HG03558 (cell line): ENCODE measurements at regions not wholly inside any gene's neighbourhood (a gene's known extent, or its start where the extent isn't known, plus 50 kb on each side); places are given as distances from the start of the nearest gene placed in this dataset.

Experiments
- ATAC-seq: cut with Tn5 transposase; IDR thresholded peaks from one replicate; pipeline ENCODE4 v1.9.1; 2021; ENCODE audit warnings: moderate number of reproducible peaks; ENCODE audit not compliant: unreplicated experiment; ENCODE audit errors: extremely low read depth

DNA sequence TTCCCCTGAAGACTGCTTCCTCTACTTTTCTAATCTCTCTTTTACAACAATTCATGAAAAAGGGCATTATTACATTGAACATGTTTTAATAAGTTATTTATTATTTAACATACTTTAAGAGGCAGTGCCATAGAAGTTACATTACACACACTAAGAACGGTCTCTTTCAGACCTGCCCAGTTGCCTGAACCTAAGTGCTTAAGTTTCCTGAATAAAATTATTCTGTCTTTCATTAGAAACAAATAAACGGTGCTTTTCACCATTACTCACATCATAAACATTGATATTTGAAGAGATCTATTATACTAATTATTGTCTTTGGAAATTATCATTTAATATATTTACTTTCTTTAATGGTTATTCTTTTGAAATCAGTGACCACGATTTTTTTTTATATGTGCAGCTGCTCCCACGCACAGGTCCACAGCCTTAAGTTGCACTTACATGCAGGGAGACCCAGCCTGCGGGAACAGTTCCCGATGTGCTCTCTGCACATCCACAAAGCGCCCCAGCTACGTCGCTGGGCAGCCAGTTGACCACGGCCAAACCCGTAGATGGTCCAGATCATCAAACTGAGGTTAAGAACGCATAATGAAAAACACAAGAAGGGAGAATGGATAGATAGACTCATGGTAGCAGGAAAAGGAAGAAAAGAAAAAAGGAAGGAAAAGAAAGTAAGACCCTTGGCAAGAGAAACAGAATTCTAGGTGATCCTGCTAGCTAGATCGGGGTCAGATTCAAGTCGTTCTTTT is 437.0 kb upstream of the MGMT start:
- no peak for ATAC-seq

DNA sequence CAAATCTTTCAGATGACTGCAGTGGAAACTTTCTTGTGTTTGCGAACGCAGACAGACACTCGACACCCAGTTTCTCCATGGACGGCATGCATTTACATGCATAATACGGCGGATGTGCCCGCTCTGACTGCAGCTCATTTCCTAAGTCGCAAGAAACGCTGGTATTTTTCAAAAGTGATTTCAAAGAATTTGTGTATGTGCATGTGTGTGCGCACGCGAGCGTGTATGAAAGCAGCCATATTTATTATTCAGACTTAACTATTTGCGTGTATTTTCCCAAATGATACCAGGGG is 436.5 kb upstream of the MGMT start:
- ATAC-seq, result no peak

DNA sequence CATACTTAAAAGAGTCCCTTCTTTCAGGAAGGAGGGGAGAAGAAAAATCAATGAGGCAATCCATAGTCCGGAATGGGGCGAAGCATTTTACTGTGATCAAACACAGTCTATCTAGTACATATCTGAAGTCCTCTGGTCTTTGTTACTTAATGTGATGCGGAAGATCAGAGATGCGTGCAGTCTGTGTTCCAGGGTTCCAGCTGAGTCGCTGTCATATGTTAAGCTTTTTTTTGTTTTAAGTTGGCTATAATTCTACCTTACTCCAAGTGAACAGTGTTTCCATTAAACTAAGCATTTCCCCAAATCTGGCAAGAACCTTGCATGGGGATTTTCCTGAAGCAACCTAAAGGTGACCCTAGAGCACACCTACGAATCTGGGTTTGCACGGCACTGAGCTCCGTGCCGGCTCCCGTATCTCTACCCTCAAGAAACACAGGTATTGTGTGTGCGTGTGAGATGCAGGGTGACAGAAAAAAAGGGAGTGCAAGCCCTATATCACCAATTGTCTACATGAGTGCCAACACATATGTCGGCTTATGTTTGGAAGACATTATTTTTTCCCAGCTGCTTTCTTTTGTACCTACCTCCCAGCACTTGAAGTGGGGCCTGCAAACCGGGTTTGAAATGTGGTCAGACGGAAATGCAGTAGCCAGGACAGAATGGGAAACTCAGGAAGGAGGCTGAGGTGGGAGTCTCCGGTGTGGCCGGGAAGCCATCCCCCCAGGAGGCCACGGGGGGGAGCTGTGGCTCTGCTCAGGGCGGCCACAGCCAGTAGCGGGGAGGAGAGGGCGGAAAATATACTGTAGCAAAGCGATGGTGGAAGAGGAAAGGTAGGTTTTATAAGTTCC is 435.8 kb upstream of the MGMT start:
- ATAC-seq, result no peak

DNA sequence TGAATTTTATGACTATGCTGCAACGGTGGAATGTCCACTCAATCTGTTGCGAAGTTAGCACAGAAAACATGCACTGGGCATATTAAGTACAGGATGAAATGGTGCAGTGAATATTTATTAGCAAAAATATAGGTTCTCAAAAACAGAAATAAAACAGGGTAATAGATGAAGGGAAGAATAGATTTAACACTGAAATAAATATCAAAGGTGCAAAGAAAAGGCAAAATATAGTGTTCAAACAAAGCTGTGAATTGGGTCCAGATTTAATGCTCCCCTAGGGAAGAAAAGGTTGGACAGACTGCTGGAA is 435.2 kb upstream of the MGMT start:
- ATAC-seq, result no peak

DNA sequence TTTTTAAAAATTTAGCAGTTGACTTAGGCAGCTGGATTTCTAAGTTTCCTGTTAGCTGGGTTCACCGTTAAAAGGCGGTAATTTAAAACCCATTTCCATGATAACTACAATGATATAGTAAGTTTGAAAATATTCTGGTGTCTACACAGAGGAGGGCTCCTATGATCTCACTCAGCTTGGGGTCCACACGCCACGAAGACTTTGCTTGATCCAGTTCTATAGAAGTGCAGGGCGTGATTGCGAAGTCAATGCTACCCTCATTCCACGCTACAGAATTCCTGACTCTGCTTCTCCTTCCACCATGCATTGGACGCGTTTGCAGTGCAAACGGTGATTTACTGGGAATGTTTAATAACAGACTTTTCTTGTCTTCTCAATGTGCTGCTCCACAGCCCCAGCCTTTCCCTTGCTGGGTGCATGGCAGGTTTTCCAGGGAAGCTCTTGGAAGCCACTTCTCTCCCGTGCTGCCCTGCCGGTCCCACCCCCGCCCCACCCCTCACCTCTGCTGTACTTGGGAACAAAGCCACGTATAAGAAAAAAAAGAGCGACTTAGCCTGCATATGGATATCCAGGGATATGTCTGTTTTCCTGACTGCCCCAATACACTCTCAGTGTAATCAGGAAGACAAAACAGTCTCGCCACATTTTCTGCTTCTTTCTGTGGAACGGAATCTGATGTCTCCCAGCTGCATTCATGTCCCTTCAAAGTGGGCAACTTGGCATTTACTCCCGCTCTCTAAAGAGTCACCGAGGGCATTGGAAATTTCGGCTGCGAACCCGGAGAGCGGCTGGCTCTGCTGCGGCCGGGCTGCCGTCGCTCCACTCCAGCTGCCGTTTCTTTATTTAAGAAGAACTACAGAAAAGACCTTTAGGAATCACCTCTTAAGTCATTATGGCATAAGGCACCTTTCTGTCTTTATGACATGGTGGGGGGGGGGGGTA is 434.4 kb upstream of the MGMT start:
- no peak for ATAC-seq

DNA sequence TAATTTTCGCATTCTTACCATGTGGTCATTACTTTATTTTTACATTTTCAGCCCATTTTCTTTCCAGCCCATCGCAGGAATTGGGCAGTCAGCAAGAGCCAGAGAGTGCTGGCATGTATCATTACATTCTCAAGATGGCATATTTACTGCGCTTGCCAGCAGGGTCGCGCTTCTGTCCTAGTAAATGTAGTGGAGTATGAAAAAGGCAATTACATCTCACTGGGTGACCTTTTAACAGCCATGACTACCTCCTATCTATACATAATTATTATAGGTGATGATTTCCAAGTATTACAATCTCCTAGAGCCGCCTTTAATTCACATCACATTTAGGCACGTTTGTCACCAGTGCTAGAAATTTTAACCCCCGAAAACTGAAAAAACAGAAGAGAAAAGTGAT is 433.7 kb upstream of the MGMT start:
- ATAC-seq, result no peak

DNA sequence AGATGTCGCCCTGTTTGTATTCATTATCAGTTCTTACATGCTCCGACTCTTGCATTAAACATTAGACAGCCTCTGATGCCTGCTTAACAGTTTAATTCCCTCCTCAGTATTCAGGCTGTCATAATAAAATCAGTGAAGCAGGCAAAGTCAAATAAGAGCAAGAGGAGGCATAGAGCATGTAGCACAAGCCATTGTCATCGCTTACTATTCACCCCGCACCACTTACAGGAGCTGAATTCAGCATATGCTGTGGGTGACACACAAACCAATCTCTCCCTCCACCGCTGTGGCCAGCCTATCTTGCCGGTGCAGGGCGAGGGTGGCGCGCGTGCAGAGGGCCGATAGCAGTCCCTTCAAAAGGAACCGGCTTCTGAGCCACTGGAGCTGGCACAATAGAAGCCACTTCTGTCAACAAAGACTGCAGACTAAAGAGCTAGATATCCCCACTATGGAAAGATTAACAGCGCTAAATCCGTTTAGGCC is 433.2 kb upstream of the MGMT start:
- ATAC-seq, result no peak

DNA sequence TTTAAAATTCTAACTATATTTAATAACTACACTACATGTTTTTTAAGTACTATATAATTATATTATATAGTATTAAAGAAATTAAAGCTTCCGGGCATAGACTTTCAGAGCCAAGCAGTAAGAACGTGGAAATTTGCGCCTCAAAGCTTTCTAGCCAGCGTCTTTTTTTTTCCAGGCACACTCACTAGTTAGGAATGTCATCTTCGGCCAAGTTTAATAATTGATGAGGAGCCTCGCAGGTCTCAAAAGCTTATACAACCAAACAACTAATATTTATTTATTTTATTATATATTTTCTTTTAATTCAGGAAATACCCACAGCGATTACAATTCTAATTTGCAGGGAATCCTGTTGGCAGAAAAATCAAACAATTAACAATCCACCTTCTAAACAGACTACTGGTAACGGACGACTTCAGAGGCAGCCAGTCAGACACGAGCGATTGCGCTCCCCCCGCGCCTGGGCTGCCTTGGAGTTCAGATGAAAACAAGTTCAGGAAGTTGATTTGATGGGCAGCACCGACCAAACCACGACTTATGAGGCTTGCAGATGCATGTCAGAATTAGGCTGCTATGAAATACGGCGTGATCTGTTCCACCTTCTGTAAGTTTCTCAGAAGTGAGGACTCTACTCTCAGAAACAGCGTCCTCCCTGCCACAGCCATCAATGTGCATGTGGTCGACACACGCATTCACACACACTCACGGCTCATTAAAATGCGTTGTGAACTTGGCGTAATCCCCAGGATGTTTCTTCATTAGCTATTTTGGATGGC is 431.8 kb upstream of the MGMT start:
- no peak for ATAC-seq

DNA sequence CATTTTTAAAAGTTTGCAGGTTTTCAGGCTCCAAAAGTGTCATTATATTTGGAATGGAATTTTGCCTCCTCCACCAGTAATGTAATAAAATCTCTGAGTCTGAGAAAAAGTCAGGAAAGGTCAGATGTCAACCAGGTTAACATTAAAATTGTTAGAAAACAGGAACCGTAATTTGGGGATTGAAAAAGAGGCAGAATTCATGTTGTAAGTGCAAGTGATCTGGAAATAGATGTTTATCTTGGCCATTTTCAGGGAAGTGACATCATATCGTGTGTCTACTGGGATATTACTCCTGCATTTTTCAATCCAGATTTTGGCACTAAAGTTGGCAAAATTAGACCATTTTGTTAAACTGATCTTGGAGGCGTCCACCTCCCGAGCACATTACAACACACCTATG is 428.5 kb upstream of the MGMT start:
- ATAC-seq, result no peak

DNA sequence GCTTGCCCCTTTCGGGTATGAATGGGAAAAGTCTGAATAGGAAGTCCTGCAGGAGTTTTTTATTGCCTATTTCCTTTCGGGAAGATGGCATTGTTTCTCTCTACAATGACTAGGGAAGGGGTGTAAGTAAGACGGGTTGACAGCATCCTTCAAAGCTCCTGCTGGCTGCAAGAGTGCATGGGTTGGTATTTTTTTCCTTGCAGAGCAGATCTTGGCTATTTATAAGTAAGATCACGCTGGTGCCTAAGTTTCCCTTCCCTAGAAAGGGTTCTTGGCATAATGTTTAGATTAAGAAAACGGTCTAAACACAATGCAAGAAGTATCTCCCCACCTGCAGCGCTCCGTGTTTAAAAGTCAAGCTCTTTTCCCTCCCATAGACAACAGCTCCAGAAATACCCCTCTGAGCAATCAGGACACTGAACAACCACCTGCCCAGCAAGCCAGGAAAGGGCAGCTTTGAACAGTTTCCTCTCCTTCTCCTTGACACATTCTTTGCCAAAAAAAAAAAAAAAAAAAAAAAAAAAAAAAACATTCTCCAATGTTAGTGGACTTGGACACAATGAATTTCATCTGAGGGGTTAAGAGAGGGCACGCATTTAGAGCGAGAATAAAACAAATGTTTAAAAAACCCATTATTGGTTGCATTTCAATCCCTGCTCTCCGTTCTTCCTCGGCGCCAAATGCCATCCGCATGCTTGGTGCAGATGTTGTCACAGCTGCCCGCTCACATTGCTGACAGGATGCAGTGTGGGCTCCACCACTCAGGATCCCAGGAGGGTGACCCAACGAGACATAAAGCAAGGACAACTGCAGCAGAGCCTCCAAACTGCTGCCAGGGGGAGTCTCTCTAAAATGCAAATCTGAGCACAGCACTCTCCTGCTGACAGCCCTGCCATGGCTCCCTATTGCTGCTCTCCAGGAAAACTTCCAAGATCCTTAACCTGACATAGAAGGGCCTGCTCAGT is 427.4 kb upstream of the MGMT start:
- ATAC-seq, result no peak

DNA sequence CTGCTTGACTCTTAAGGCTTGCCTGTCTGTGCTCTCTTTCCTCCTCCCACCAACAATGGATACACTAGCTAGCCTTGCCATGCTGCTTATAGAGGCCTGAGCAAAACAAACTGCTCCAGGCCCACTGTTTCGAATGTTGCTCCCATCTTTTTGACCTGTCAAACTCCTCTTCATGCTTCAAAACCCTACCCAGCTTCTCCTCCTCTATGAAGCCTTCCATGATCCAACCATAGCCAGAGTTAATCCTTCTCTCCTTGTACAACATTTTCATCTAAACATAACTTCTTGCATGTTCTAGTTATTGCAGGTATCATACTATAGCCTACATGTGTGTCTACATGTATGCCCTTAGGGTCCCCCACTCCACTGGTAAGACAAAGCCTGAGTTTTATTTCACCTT is 426.7 kb upstream of the MGMT start:
- ATAC-seq, result no peak

DNA sequence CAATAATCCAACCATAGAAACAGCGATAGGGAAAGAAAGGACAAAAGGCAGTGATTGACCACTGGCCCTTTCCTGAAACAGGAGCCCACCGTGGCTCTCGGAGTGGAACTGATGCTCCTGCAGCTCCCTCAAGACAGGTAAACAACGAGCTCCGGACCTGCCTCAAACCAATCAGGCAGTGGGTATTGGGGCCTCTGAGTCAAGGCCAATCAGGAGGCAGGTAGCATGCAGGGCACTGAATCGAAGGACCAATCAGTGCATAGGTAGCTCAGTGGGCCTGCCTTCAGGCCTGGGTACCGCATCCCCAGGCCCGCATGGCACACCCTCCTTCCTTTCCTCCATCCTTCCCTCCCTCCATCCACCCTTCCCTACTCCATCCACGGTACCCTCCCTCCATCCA is 425.1 kb upstream of the MGMT start:
- ATAC-seq, result no peak

DNA sequence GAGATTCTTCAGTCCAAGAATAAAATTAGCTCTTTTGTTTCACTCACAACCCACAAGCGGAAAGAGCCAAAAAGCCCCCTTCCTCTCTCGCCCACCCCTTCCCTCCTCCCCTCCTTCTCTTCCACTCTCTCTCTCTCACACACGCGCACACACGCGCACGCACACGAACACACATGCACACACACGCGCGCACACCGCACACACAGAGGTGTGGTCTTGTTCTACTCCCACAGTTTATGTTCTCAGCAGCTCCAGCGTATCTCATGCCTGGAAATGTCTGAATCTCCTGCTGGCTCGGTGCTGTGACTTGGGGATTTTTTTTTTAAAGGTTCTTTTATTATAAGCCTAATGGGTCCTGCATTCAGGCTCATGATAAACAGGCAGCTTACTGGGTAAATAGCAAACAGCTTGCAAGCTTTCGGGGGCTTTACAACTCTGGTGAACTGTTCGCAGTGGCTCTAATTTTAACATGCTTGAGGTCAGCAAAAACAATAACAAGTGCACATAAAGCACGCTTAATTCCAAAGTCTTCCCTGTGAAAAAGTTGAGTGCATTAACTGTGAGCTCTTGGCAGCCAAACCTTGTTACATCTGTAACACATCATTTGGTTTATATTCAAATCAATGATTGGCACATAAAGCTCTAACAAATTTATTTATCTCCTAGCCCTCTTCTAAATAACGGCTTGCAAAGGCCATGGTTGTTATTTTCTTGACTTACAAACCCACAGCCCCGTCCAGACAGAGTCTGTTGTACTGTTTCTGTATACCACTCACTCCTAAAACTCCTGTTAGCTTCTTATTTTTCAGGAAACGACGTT is 424.1 kb upstream of the MGMT start:
- ATAC-seq, result no peak

DNA sequence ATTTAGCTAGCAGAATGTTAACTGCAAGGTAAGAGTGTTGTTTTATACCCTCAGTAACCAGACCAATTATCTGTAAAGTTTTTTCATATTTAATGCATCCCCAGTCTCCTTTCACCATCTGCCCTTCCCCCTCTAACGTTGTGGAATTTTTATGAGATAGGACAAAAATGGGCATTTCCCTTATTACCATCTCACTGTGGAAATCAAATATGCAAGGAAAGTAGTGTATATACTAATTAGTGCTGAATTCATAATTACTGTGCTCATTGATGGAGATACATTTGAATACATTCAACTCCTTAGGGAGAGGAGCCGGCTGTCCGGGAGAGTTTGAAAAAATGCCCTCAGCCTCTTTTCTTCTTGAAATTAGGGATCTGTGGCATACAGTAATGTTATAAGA is 423.4 kb upstream of the MGMT start:
- ATAC-seq, result no peak

DNA sequence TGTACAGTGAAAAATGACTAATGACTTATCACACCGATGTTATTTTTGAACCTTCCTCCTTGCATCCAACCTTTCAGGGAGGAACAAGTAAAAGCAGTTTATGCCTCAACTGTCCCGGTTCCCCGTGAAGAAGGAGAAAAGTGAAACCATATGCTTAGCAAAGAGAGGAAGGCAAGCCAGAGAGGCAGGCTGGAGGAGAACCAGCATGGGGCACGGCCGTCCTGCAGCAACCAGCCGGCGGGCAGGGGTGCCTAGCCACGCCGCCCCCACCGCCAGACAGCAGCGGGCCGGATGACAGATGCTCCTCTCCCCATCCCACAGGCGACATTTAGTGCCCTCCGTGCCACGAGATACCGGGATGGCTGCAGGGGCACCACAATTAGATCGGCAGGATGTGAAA is 421.4 kb upstream of the MGMT start:
- no peak for ATAC-seq

DNA sequence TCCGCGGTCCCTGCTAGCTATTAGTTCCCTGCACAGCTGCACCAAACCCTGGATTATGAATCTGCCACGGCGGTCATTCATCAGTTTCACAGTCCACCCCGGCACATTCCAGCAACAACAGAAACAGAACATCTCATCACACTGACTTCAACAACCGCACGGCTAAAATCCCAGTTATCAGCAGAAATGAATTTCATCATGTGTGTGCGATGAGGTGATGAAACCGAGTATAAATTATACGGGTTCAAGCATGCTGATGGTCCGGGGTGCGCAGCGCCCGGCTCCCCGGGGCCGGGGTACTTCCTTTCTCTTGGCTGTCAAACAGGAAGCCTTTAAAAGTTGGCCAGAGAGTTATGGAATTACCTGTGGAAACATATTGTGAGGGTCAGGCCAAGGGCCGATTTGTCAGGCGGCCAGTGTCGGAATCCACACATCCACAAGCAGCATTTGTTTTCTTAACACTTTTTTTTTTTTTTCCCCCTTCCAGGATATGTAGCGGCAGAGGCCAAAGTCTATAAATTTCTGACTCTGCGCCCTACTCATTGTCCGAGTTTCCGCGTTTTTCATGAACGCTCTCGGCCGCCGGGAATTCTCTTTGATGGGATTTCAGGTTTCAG is 420.9 kb upstream of the MGMT start:
- no peak for ATAC-seq

DNA sequence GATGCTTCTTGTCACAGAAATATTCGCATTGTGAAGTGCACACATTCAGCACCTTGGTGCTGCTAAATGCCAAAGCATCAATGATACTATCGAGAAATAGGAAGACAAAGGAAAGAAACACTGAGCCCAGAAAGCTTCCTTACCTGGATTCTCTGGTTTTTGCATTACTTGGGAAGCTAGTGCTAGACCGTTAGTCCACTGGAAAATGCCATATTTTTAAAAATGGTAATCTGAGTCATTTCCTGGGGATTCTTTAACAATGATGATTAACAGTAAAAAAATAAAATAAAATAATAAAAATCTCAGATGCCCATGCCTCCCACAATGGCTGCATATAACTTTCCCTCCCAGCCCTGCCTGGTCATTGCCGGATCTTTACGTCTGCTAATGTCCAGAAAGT is 420.1 kb upstream of the MGMT start:
- ATAC-seq, result no peak

DNA sequence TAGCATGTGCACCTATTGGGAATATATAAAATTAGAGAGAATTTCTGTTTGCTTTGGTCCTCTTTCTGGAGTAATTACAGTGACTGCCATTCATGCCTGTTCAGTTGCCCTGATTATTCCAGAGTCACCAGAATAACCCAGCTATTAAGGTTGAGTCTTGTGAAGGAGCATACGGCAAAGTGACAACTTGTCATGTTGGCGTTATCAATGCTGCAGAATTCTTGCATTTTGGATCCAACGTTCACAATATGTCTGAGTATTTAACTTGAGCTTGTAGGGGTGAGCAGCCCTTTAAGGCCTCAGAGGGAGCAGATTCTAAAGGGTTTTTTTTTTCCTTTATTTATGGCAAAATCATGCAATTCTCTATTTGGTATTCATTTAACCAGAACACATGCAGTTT is 419.4 kb upstream of the MGMT start:
- no peak for ATAC-seq
